Stimulated activated CD4-positive, alpha-beta T cell treated with anti-CD3 and anti-CD28 coated beads, Interleukin-4, amount 100 ng/mL, for 4 hours (primary cell): ENCODE measurements at regions not wholly inside any gene's neighbourhood (a gene's known extent, or its start where the extent isn't known, plus 50 kb on each side); places are given as distances from the start of the nearest gene placed in this dataset.
"Not testable (repeated sequence)": the region's sequence is repeated elsewhere in the genome, so short reads cannot be mapped to it uniquely, and the experiment has no call there.

Source experiments
- DNase-seq, 2 experiments: peaks; one replicate each; pipeline ENCODE4 v3.0.0-alpha.2; 2020

GRCh38 chr4:64001229-64001898 is 407.9 kb downstream of the TECRL start:
- DNase-seq: no peak

DNA sequence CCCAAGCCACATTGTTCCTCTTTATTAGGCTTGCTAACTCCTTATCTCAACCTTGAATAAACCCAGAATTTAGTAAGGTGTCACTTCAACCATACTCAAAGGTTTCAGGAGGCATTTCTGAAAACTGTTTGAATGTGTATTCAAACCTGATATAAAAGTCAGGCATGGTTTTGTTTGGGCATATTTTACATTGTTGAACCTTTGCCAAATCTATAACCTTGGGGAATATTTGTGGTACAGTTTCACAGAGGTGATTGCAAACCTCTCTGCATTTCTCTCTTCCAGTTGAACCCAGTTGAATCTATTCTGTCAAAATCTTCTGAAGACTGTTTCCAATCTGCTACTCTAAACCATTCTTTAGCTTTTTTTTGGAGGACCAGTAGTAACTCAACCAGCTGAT is 409.0 kb downstream of the TECRL start:
- no peak for DNase-seq

DNA sequence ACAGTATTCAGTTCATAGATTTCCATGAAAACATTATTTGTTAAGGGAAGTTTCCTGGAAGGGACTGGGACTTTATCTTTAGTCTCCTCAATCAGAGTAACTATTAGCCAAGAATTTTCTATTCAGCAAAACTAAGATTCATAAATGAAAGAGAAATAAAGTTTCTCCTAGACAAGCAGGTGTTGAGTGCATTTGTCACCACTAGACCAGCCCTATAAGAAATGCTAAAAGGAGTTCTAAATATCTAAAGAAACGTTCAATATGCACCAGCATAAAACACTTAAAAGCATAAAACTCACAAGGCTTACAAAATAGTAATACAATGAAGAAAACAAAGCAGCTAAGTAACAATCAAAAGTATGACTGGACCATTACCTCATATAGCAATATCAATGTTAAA is 423.0 kb downstream of the TECRL start:
- no peak for DNase-seq

DNA sequence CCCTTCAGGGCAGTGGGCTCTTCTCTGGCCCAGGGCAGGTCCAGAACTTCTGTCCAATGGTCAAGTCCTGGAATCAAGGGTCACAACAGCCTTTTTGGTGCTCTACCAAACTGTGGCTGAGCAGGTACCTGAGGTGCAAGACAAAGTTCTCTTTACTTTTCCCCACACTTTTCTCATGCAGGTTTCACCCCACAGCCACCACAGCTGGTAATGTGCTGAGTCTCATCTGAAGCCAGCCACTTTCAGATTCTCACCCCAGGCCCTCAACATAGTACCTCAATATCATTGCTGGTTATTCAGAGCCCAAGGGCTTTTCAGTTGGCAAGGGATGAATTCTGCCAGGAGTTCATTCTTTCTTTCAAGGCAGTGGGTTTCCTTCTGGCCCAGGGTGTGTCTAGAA is 426.0 kb downstream of the TECRL start:
- no peak for DNase-seq

DNA sequence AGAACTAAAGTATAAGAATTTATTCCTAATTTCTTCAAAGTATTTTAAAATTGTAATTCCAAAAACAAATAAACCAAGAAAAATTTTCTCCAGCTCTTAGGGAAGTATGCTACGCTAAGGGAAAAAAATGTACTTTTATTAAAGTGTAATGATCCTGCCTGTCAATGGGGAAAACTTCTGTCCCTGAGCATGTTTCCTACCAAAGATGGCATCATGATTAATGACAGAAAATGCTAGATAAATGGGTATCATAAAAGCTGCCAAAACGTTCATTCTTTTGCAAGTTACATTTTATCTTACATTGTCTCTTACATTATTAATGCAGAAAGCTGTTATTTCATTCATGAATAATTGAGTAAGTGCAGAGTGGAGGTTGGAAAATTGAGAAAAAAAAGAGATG is 443.4 kb downstream of the TECRL start:
- no peak for DNase-seq

GRCh38 chr4:63942706-63943286 is 466.5 kb downstream of the TECRL start:
- not testable (repeated sequence) for DNase-seq

DNA sequence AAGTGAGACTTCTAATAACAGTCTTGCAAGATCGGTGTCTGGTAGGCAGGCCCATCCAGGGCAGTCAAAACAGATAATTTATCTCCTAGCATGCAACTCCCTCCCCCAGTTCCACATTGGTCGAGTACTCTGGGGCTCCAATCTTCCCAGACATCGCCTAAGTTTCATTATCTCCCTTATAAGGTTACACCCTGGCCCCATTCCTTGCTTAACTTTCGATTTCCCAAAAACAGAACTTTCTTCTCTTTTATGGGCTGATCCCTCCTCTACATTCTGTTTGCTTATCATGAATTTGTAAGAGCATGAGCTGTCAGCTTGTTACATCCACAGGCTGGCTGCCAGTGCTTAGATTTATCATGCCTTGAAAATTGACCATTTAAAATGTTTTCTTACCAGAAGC is 471.3 kb downstream of the TECRL start:
- DNase-seq: no peak

GRCh38 chr4:63922146-63922545 is 487.1 kb downstream of the TECRL start:
- no peak for DNase-seq

GRCh38 chr4:63921561-63921960 is 487.7 kb downstream of the TECRL start:
- DNase-seq: no peak

GRCh38 chr4:63919636-63920365 is 489.4 kb downstream of the TECRL start:
- DNase-seq: no peak

DNA sequence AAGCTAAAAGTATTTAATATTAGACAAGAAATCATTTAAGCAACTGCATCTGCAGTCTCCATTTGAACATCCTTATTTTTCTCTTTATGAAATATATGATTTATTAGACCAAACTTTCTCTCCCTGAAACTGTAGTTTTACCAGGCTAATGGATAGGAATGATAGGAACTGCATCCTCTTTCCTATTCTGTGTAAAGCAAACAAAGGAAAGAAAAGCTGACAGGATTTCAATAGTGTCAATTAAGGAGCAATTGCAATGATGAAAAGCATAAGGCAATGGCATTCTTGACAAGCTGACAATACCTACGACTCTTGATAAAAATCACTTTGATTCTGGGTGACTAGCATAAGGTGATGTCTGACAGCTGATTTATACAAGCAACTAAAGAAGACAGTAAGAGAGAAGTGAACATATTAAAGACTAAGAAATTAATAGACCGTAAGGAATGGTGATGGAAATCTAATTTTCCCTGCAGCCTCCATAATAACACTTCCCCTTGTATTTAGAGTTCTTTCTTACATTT is 502.5 kb downstream of the TECRL start:
- DNase-seq: no peak

DNA sequence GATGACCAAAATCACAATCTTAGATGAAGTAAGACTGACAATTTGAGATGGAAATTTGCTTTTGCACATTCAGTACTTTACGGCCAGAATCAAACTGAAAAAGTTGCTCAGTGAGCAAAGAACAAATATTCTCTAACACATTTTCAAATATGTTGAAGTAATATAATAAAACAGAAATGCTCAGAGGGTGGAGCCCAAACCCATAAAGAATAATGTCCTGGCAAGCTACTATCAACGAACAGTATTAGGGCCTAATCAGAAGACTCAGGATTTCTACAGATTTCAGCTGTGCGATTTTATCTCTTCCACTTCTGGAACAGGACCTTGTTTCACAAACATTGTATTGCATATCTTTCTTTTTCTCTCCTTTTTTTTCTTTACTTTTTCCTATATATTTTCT is 505.0 kb downstream of the TECRL start:
- no peak for DNase-seq

DNA sequence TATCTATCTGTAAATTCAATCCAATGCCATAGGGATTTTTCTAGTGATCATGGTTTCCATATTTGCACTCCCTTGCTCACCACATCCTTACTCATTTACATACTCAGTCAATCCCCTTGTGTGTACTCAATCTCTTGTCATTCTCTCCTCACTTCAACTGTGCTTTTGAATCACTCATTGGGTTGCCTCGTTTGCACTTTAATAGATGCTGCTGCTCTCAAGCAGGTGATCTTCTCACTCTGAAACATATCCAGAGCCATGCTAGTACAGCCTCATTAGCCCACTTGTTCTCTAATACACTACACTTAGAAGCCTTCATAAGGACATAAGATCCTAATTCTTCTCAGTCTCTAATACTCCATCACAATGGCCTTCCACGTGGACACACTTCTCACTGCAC is 507.9 kb downstream of the TECRL start:
- no peak for DNase-seq

DNA sequence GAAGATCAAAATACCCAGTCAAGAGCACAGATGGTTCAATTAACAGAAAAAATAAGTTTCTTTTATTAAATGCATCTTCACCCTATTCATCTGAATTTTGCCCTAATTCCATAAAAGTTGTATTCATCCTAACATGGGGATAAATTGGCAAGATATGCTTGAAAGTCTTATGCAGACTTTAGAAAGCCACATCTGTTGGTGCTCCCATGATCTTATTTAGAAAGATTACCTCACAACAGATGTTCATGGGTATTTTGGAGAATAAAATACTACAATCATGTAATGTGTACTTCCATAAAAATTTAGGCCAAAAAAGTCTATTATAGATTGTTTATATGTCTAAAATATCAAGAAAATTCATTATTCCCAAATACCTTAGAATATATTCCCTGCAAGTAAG is 510.3 kb downstream of the TECRL start:
- DNase-seq: no peak

DNA sequence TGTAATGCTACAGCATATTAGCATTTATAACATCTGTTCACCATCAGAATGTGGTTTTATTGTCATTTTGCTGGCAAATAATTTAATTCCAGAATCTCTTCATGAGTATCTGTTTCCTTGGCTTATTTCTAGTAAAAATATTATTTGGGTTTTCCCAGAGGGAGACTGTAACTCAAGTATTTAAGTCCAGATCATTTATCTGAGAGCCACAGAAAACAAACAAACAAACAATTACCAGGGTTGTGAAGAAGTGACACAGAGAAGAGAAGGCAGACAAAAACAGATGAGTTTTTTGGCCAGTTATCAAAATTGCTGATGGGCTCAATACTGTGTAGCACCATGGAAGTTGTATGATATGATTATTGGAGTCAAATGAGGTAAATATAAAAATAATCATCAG is 515.1 kb downstream of the TECRL start:
- no peak for DNase-seq

GRCh38 chr4:63869370-63869769 is 539.9 kb downstream of the TECRL start:
- DNase-seq: no peak

- DNase-seq: no peak
Measured at GRCh38 chr4:63851496-63851895, 557.8 kb downstream of the TECRL start.

GRCh38 chr4:63841266-63841665 is 568.0 kb downstream of the TECRL start:
- DNase-seq: no peak

DNA sequence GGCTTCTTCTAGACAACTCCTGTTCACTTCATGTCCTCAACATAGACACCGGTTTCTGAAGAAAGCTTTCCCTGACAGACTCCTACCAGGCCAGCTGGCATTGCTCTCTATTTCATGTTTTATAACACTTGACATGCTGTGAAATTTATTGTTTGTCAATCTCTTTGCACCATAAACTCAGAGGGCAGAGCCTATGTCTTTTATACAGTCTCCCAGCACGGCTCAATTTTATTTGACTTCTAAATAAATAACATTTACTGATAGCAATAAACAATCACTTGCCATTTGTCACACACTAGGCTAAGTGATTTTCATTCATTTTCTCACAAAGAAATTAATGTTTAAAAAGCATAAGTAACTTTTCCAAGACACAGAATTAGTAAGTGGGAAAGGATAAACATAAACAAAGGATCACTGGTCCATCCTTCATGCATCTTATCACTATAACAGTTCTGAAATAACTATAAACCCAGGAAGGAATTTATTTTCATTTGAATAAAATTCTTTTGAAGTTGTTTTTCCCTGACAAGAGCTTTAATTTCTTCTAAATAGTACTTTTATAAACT is 577.6 kb downstream of the TECRL start:
- no peak for DNase-seq

GRCh38 chr4:63817196-63817865 is 591.9 kb downstream of the TECRL start:
- DNase-seq: no peak

- no peak for DNase-seq
Measured at GRCh38 chr4:63814171-63814964, 594.9 kb downstream of the TECRL start.

DNA sequence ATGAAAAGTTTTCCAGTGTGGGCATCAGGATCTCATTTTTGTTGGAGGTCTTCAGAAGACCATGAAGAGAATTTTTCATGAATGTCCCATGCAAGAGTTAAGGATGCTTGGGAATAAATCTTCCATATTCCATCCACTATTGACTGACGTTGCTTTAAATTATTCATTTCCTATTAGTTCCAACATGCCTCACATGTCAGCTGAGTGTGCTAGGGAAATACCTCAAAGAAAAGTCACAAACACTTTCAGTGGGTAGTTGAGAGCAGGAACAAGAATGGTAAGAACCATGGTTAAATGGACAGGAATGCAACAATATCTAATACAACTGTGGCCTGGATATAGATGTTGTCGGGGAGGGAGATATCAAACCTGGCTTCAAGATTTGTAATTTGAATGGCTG is 610.1 kb downstream of the TECRL start:
- DNase-seq: no peak
